ENCODE measurements at regions not wholly inside any gene's neighbourhood (a gene's known extent, or its start where the extent isn't known, plus 50 kb on each side); places are given as distances from the start of the nearest gene placed in this dataset.

DNA sequence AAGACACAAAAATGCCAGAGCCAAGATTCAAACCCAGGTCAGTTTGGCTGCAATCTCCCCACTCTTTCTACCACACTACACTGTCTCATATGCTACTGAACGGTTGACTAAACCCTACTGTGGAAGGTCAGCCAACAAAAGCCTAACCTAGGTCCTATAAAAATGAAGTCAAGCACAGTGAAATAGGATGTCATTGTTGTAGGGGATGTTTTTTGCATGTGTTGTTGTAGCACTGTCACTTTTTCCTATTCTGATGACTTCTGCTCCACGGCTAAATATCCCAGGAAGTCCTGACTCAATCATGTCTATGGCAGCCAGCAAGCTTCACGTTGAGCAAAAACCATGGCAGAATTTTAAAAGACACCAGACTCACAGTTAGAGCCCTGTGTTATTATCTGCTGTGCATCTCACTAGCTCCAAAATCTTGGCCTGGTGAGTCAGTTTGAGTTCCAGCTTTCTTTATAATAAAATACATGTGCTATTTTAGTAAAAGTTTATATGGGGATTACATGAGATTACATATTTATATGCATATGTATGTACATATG is 322.1 kb upstream of the NT5E start:
- intact Hi-C loops (cut with micrococcal nuclease) (loop anchor here (10.0 kb wide), 1 partner anchor 703 kb away; no protein-coding TSS in a partner anchor), in situ Hi-C loops (cut with MboI; ENCODE audit: low sequenced_read_pairs) (no loop called here), dilution Hi-C loops (cut with HindIII; ENCODE audit: low sequenced_read_pairs, unreplicated experiment) (no loop called here)
- Histone ChIP-seq H3K27ac (ENCODE audit: insufficient read depth, low read length) (no peak overlapping the region), H4K8ac (ENCODE audit: low read depth in 2 of 2, low read length in 2 of 2) (no peak overlapping the region), H3K4ac (ENCODE audit: low read depth, low read length) (no peak overlapping the region), H3K4me3 (ENCODE audit: insufficient read depth, low read depth, low read length) (no peak overlapping the region), H3K56ac (ENCODE audit: extremely low read depth, insufficient read depth, low read length) (no peak overlapping the region), H3K14ac (replicated peaks; ENCODE audit: low read depth, low read length) (no peak overlapping the region), H2AK9ac (replicated peaks; ENCODE audit: low read depth, low read length, poor library complexity) (no peak overlapping the region), H3K36me3 (ENCODE audit: control insufficient read depth, insufficient read depth, low read length) (no peaks in the 10 kb centered on the region), H3K4me2 (ENCODE audit: low read depth, low read length) (no peak overlapping the region), H3K79me1 (ENCODE audit: low read depth in 1 of 2, low read length in 2 of 2) (no peaks in the 10 kb centered on the region), H3K18ac (ENCODE audit: low read depth, low read length) (no peak overlapping the region), H4K5ac (ENCODE audit: low read depth, low read length) (no peak overlapping the region), H4K20me1 (ENCODE audit: insufficient read depth, low read length) (no peaks in the 10 kb centered on the region; the same call in 1 of the 2 replicates), H3K4me1 (ENCODE audit: control insufficient read depth, insufficient read depth, low read length) (no peaks in the 10 kb centered on the region), H3K9me1 (ENCODE audit: insufficient read depth, low read length) (no peaks in the 10 kb centered on the region), H3K9ac (ENCODE audit: low read depth, low read length) (no peak overlapping the region), H2BK20ac (ENCODE audit: low read depth, low read length) (no peak overlapping the region), H3K27me3 (ENCODE audit: control insufficient read depth, insufficient read depth, low read length) (no peaks in the 10 kb centered on the region), H2BK120ac (ENCODE audit: low read depth, low read length) (no peak overlapping the region), H3K23ac (ENCODE audit: low read depth, low read length) (no peak overlapping the region), H3K9me3 (ENCODE audit: control insufficient read depth, insufficient read depth, low read length) (no peaks in the 10 kb centered on the region), H2BK15ac (ENCODE audit: low read depth, low read length) (no peak overlapping the region), H2BK5ac (ENCODE audit: low read depth, low read length, poor library complexity, severe bottlenecking) (no peak overlapping the region), H2AFZ (replicated peaks; ENCODE audit: low read length, poor library complexity) (no peak overlapping the region), H2AK5ac (ENCODE audit: low read depth, low read length) (no peak overlapping the region), H4K91ac (ENCODE audit: insufficient read depth, low read depth, low read length) (no peak overlapping the region)
- DNase-seq (no peak), ATAC-seq (ENCODE audit: low read depth) (no peak)
- no TSS peak for BruUV-seq (replicated peaks)
- no CpG with 5 or more reads among the region's 3 CpGs for WGBS, 2 experiments (ENCODE audit: extremely low coverage in 2 of 2, insufficient read length in 1 of 2)
- POLR2A ChIA-PET (ENCODE audit: unreplicated experiment), result no interaction called here
- CTCF ChIA-PET, result no interaction called here
- TF ChIP-seq FOS (IDR thresholded peaks at IDR 0.05; ENCODE audit: low read depth, low read length) (no peak), RCOR1 (IDR thresholded peaks at IDR 0.05; ENCODE audit: insufficient replicate concordance, low read length) (no peak), NFE2L2 (IDR thresholded peaks at IDR 0.05; ENCODE audit: low read depth, low read length) (no peak), MAZ (IDR thresholded peaks at IDR 0.05; ENCODE audit: borderline replicate concordance, low read depth, low read length) (no peak), MXI1 (IDR thresholded peaks at IDR 0.05; ENCODE audit: borderline replicate concordance, low read depth, low read length) (no peak), MAFK (IDR thresholded peaks at IDR 0.05; ENCODE audit: low read depth, low read length) (no peak), POLR2A (IDR thresholded peaks at IDR 0.05; ENCODE audit: low read depth, low read length) (no peak), SMC3 (IDR thresholded peaks at IDR 0.05; ENCODE audit: low read depth, low read length) (no peak)
- TF ChIP-seq, protein P1, sequence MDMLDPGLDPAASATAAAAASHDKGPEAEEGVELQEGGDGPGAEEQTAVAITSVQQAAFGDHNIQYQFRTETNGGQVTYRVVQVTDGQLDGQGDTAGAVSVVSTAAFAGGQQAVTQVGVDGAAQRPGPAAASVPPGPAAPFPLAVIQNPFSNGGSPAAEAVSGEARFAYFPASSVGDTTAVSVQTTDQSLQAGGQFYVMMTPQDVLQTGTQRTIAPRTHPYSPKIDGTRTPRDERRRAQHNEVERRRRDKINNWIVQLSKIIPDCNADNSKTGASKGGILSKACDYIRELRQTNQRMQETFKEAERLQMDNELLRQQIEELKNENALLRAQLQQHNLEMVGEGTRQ (IDR thresholded peaks at IDR 0.05; ENCODE audit: low read depth, low read length), result no peak
- TF ChIP-seq, protein P2, sequence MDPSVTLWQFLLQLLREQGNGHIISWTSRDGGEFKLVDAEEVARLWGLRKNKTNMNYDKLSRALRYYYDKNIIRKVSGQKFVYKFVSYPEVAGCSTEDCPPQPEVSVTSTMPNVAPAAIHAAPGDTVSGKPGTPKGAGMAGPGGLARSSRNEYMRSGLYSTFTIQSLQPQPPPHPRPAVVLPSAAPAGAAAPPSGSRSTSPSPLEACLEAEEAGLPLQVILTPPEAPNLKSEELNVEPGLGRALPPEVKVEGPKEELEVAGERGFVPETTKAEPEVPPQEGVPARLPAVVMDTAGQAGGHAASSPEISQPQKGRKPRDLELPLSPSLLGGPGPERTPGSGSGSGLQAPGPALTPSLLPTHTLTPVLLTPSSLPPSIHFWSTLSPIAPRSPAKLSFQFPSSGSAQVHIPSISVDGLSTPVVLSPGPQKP (IDR thresholded peaks at IDR 0.05; ENCODE audit: borderline replicate concordance, low read depth, low read length), result no peak

Measured in IMR-90 (cell line).